Spleen (tissue), 11 donors: ENCODE measurements at regions not wholly inside any gene's neighbourhood (a gene's known extent, or its start where the extent isn't known, plus 50 kb on each side); places are given as distances from the start of the nearest gene placed in this dataset.

ENCODE experiments used
- DNase-seq: peaks from one replicate; pipeline ENCODE4 v3.0.0-alpha.2; 2020
- H3K27ac ChIP-seq, 8 donors: fragments of 200-600 bp; sonication (generic) in 7 of 8; 1 replicate in 4 of 8; 2 replicates in 4 of 8; pipeline versions ENCODE4 v1.5.0 to v1.8.0; 2016 to 2021; ENCODE audit warnings: inconsistent platforms in 4 of 8, mild to moderate bottlenecking in 4 of 8, moderate library complexity in 1 of 8
- H3K27me3 ChIP-seq, 7 donors: fragments of 200-600 bp; sonication (generic) in 6 of 7; replicated peaks in 1 of 7; 1 replicate in 4 of 7; 2 replicates in 3 of 7; pipeline versions ENCODE4 v1.5.0 to v1.8.0; 2016 to 2021; ENCODE audit warnings: inconsistent platforms in 3 of 7, mild to moderate bottlenecking in 1 of 7
- H3K36me3 ChIP-seq, 6 donors: fragments of 200-600 bp; sonication (generic) in 5 of 6; 1 replicate in 4 of 6; 2 replicates in 2 of 6; pipeline versions ENCODE4 v1.5.0 to v1.8.0; 2016 to 2021; ENCODE audit warnings: inconsistent platforms in 2 of 6
- H3K4me1 ChIP-seq, 6 donors: fragments of 200-600 bp; sonication (generic) in 5 of 6; 1 replicate in 3 of 6; 2 replicates in 3 of 6; pipeline versions ENCODE4 v1.5.0 to v1.8.0; 2016 to 2021; ENCODE audit warnings: inconsistent platforms in 3 of 6
- H3K4me3 ChIP-seq, 8 donors: fragments of 200-600 bp; sonication (generic) in 7 of 8; 1 replicate in 4 of 8; 2 replicates in 4 of 8; pipeline versions ENCODE4 v1.5.0 to v1.8.0; 2016 to 2021; ENCODE audit warnings: inconsistent platforms in 4 of 8, mild to moderate bottlenecking in 4 of 8, moderate library complexity in 2 of 8
- H3K9me3 ChIP-seq, 8 donors: fragments of 200-600 bp; sonication (generic) in 7 of 8; 1 replicate in 4 of 8; 2 replicates in 4 of 8; pipeline versions ENCODE4 v1.5.0 to v1.8.0; 2016 to 2021; ENCODE audit warnings: inconsistent platforms in 4 of 8
- CTCF ChIP-seq, 11 experiments: fragments of 200-600 bp in 7 of 11; fragments of 450-650 bp in 4 of 11; sonication (generic) in 4 of 11; IDR thresholded peaks in 8 of 11; conservative IDR thresholded peaks in 3 of 11; 1 replicate in 7 of 11; 2 replicates in 4 of 11; pipeline versions ENCODE4 v1.4.0 to v1.8.0; 2016 to 2021; ENCODE audit warnings: antibody characterized with exemption in 11 of 11, inconsistent platforms in 4 of 11, mild to moderate bottlenecking in 1 of 11
- POLR2A ChIP-seq, 3 donors: fragments of 450-650 bp; IDR thresholded peaks; one replicate each; pipeline ENCODE4 v1.5.1; 2017; ENCODE audit warnings: antibody characterized with exemption in 3 of 3, mild to moderate bottlenecking in 1 of 3
- POLR2AphosphoS5 ChIP-seq, 3 donors: sonication (generic); formaldehyde crosslinking; IDR thresholded peaks; one replicate each; pipeline ENCODE4 v1.5.1; 2017; ENCODE audit warnings: antibody characterized with exemption in 3 of 3
- WGBS, 5 donors: extraction: QIAGEN DNeasy Blood & Tissue Kit in 3 of 5; methylation state at CpG; one replicate each; pipeline versions ENCODE4 v1.1.5 to v1.1.7; 2013 to 2018; 5-methylcytosine and 5-hydroxymethylcytosine counted together
- intact Hi-C: fragments of 100-400 bp; cut with DNase I; formaldehyde crosslinking; loops from one replicate; pipeline ENCODE4 v1.15.0; 2023; ENCODE audit warnings: low total_unique reads
- donor health status: healthy with polysubstance abuse.
- donor health status: DM: no; HTN: no; CAD: no; lungs with moderate emphysema.
- donor health status: DM: no; HTN: no; CAD: no.
- donor health status: Bipolar disorder and iron deficiency.
- donor health status: healthy.
- donor health status: DM: no; HTN: no; CAD: no.
- donor health status: DM: yes; HTN: yes; CAD: no.

GRCh38 chr1:238205045-238205662 is 314.4 kb upstream of the ZP4 start:
- H3K4me3 ChIP-seq: no peak overlapping the region
- no peak overlapping the region for H3K27ac ChIP-seq
- TF ChIP-seq POLR2A (IDR thresholded peaks at IDR 0.05): no peak
- no peak for TF ChIP-seq CTCF (IDR thresholded peaks at IDR 0.05 in 8 of 11, conservative IDR thresholded peaks at IDR 0.05 in 3 of 11)
- no peak for TF ChIP-seq POLR2AphosphoS5 (IDR thresholded peaks at IDR 0.05)
- H3K4me1 ChIP-seq: no peaks in the 10 kb centered on the region
- no peaks in the 10 kb centered on the region for H3K36me3 ChIP-seq
- DNase-seq: no peak
- WGBS, 5 donors: 50 to 70% (median 61%) methylated on average over 2 of the region's 2 CpGs
- peaks cover 0 to 14% (median 8%) of the 10 kb centered on the region in 8 donors for H3K9me3 ChIP-seq
- intact Hi-C loops: no loop called here
- H3K27me3 ChIP-seq: no peaks in the 10 kb centered on the region

GRCh38 chr1:238201992-238202391 is 311.3 kb upstream of the ZP4 start:
- WGBS, 5 donors: 64 to 72% (median 71%) methylated on average over 2 of the region's 2 CpGs

GRCh38 chr1:238199325-238199724 is 308.6 kb upstream of the ZP4 start:
- Histone ChIP-seq H3K4me3 (no peak overlapping the region), H3K27ac (no peak overlapping the region), H3K36me3 (no peaks in the 10 kb centered on the region), H3K27me3 (no peaks in the 10 kb centered on the region), H3K4me1 (no peaks in the 10 kb centered on the region), H3K9me3 (peaks cover 0 to 11% (median 5%) of the 10 kb centered on the region in 8 donors)
- WGBS, 5 donors: 48 to 76% (median 68%) methylated on average over 1 of the region's 1 CpG
- intact Hi-C loops: no loop called here
- DNase-seq: no peak
- TF ChIP-seq POLR2A (IDR thresholded peaks at IDR 0.05) (no peak), CTCF (IDR thresholded peaks at IDR 0.05 in 8 of 11, conservative IDR thresholded peaks at IDR 0.05 in 3 of 11) (no peak), POLR2AphosphoS5 (IDR thresholded peaks at IDR 0.05) (no peak)

More at GRCh38 chr1:238201992-238202391, 311.3 kb upstream of the ZP4 start:
- no peak overlapping the region for H3K4me3 ChIP-seq
- H3K27ac ChIP-seq: no peak overlapping the region
- H3K4me1 ChIP-seq: no peaks in the 10 kb centered on the region
- TF ChIP-seq POLR2AphosphoS5 (IDR thresholded peaks at IDR 0.05) (no peak), POLR2A (IDR thresholded peaks at IDR 0.05) (no peak), CTCF (IDR thresholded peaks at IDR 0.05 in 8 of 11, conservative IDR thresholded peaks at IDR 0.05 in 3 of 11) (no peak)
- intact Hi-C loops: no loop called here
- no peaks in the 10 kb centered on the region for H3K36me3 ChIP-seq
- no peaks in the 10 kb centered on the region for H3K27me3 ChIP-seq
- DNase-seq: no peak
- H3K9me3 ChIP-seq: peaks cover 0 to 13% (median 8%) of the 10 kb centered on the region in 8 donors

- no peak for DNase-seq
- intact Hi-C loops: no loop called here
- no peak overlapping the region for H3K4me3 ChIP-seq
- no peak overlapping the region for H3K27ac ChIP-seq
- H3K27me3 ChIP-seq: no peaks in the 10 kb centered on the region
- no peaks in the 10 kb centered on the region for H3K36me3 ChIP-seq
- WGBS, 5 donors: 72 to 92% (median 87%) methylated on average over 1 of the region's 1 CpG
- H3K9me3 ChIP-seq: no peaks in the 10 kb centered on the region
- no peak for TF ChIP-seq CTCF (IDR thresholded peaks at IDR 0.05 in 8 of 11, conservative IDR thresholded peaks at IDR 0.05 in 3 of 11)
- TF ChIP-seq POLR2AphosphoS5 (IDR thresholded peaks at IDR 0.05): no peak
- TF ChIP-seq POLR2A (IDR thresholded peaks at IDR 0.05): no peak
- no peaks in the 10 kb centered on the region for H3K4me1 ChIP-seq
Observed at GRCh38 chr1:238196516-238196915, 305.8 kb upstream of the ZP4 start.
